ENCODE measurements at regions not wholly inside any gene's neighbourhood (a gene's known extent, or its start where the extent isn't known, plus 50 kb on each side); places are given as distances from the start of the nearest gene placed in this dataset.

GRCh38 chr2:204479557-204479956, 65.7 kb upstream of the PARD3B start (continued):
- TF ChIP-seq, protein P1, sequence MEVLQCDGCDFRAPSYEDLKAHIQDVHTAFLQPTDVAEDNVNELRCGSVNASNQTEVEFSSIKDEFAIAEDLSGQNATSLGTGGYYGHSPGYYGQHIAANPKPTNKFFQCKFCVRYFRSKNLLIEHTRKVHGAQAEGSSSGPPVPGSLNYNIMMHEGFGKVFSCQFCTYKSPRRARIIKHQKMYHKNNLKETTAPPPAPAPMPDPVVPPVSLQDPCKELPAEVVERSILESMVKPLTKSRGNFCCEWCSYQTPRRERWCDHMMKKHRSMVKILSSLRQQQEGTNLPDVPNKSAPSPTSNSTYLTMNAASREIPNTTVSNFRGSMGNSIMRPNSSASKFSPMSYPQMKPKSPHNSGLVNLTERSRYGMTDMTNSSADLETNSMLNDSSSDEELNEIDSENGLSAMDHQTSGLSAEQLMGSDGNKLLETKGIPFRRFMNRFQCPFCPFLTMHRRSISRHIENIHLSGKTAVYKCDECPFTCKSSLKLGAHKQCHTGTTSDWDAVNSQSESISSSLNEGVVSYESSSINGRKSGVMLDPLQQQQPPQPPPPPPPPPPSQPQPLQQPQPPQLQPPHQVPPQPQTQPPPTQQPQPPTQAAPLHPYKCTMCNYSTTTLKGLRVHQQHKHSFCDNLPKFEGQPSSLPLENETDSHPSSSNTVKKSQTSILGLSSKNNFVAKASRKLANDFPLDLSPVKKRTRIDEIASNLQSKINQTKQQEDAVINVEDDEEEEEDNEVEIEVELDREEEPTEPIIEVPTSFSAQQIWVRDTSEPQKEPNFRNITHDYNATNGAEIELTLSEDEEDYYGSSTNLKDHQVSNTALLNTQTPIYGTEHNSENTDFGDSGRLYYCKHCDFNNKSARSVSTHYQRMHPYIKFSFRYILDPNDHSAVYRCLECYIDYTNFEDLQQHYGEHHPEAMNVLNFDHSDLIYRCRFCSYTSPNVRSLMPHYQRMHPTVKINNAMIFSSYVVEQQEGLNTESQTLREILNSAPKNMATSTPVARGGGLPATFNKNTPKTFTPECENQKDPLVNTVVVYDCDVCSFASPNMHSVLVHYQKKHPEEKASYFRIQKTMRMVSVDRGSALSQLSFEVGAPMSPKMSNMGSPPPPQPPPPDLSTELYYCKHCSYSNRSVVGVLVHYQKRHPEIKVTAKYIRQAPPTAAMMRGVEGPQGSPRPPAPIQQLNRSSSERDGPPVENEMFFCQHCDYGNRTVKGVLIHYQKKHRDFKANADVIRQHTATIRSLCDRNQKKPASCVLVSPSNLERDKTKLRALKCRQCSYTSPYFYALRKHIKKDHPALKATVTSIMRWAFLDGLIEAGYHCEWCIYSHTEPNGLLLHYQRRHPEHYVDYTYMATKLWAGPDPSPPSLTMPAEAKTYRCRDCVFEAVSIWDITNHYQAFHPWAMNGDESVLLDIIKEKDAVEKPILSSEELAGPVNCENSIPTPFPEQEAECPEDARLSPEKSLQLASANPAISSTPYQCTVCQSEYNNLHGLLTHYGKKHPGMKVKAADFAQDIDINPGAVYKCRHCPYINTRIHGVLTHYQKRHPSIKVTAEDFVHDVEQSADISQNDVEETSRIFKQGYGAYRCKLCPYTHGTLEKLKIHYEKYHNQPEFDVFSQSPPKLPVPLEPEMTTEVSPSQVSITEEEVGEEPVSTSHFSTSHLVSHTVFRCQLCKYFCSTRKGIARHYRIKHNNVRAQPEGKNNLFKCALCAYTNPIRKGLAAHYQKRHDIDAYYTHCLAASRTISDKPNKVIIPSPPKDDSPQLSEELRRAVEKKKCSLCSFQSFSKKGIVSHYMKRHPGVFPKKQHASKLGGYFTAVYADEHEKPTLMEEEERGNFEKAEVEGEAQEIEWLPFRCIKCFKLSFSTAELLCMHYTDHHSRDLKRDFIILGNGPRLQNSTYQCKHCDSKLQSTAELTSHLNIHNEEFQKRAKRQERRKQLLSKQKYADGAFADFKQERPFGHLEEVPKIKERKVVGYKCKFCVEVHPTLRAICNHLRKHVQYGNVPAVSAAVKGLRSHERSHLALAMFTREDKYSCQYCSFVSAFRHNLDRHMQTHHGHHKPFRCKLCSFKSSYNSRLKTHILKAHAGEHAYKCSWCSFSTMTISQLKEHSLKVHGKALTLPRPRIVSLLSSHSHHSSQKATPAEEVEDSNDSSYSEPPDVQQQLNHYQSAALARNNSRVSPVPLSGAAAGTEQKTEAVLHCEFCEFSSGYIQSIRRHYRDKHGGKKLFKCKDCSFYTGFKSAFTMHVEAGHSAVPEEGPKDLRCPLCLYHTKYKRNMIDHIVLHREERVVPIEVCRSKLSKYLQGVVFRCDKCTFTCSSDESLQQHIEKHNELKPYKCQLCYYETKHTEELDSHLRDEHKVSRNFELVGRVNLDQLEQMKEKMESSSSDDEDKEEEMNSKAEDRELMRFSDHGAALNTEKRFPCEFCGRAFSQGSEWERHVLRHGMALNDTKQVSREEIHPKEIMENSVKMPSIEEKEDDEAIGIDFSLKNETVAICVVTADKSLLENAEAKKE (CRISPR knock-in tag; IDR thresholded peaks at IDR 0.05), result no peak
- no peak for TF ChIP-seq CREB1 (CRISPR knock-in tag; IDR thresholded peaks at IDR 0.05; ENCODE audit: low read depth)

GRCh38 chr2:204480676-204481075, 64.6 kb upstream of the PARD3B start:
- H3K4me1 ChIP-seq (ENCODE audit: insufficient read depth), result no peaks in the 10 kb centered on the region
- no peak overlapping the region for H3K27ac ChIP-seq (ENCODE audit: low read depth)
- no peak overlapping the region for H2AFZ ChIP-seq
- TF ChIP-seq, protein P2, sequence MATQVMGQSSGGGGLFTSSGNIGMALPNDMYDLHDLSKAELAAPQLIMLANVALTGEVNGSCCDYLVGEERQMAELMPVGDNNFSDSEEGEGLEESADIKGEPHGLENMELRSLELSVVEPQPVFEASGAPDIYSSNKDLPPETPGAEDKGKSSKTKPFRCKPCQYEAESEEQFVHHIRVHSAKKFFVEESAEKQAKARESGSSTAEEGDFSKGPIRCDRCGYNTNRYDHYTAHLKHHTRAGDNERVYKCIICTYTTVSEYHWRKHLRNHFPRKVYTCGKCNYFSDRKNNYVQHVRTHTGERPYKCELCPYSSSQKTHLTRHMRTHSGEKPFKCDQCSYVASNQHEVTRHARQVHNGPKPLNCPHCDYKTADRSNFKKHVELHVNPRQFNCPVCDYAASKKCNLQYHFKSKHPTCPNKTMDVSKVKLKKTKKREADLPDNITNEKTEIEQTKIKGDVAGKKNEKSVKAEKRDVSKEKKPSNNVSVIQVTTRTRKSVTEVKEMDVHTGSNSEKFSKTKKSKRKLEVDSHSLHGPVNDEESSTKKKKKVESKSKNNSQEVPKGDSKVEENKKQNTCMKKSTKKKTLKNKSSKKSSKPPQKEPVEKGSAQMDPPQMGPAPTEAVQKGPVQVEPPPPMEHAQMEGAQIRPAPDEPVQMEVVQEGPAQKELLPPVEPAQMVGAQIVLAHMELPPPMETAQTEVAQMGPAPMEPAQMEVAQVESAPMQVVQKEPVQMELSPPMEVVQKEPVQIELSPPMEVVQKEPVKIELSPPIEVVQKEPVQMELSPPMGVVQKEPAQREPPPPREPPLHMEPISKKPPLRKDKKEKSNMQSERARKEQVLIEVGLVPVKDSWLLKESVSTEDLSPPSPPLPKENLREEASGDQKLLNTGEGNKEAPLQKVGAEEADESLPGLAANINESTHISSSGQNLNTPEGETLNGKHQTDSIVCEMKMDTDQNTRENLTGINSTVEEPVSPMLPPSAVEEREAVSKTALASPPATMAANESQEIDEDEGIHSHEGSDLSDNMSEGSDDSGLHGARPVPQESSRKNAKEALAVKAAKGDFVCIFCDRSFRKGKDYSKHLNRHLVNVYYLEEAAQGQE (IDR thresholded peaks at IDR 0.05; ENCODE audit: unreplicated experiment), result no peak
- no peak for TF ChIP-seq ZNF331 (CRISPR knock-in tag; IDR thresholded peaks at IDR 0.05; ENCODE audit: low read depth)
- no peak for TF ChIP-seq POLR2AphosphoS5 (IDR thresholded peaks at IDR 0.05; ENCODE audit: low read depth)
- no peak for TF ChIP-seq CREB1 (CRISPR knock-in tag; IDR thresholded peaks at IDR 0.05; ENCODE audit: low read depth)
- TF ChIP-seq JUNB (IDR thresholded peaks at IDR 0.05; ENCODE audit: unreplicated experiment), result no peak
- no peak for TF ChIP-seq NANOG (IDR thresholded peaks at IDR 0.05; ENCODE audit: borderline replicate concordance)
- no peak for TF ChIP-seq STAT1 (IDR thresholded peaks at IDR 0.05; ENCODE audit: unreplicated experiment)
- TF ChIP-seq EZH2phosphoT487 (IDR thresholded peaks at IDR 0.05; ENCODE audit: unreplicated experiment), result no peak
- TF ChIP-seq ETS1 (IDR thresholded peaks at IDR 0.05), result no peak
- TF ChIP-seq, protein P3, sequence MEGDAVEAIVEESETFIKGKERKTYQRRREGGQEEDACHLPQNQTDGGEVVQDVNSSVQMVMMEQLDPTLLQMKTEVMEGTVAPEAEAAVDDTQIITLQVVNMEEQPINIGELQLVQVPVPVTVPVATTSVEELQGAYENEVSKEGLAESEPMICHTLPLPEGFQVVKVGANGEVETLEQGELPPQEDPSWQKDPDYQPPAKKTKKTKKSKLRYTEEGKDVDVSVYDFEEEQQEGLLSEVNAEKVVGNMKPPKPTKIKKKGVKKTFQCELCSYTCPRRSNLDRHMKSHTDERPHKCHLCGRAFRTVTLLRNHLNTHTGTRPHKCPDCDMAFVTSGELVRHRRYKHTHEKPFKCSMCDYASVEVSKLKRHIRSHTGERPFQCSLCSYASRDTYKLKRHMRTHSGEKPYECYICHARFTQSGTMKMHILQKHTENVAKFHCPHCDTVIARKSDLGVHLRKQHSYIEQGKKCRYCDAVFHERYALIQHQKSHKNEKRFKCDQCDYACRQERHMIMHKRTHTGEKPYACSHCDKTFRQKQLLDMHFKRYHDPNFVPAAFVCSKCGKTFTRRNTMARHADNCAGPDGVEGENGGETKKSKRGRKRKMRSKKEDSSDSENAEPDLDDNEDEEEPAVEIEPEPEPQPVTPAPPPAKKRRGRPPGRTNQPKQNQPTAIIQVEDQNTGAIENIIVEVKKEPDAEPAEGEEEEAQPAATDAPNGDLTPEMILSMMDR (conservative IDR thresholded peaks at IDR 0.05; ENCODE audit: low read depth in 2 of 2), result no peak
- Mint-ChIP-seq H3K9me3 (no peaks in the 10 kb centered on the region), H3K27ac (no peak overlapping the region), H3K4me1 (no peaks in the 10 kb centered on the region), H3K27me3 (ENCODE audit: insufficient read depth, low read depth, poor library complexity) (peaks cover 1% of the 10 kb centered on the region), H3K36me3 (ENCODE audit: low read depth) (no peaks in the 10 kb centered on the region), H3K4me3 (no peak overlapping the region)
- no peaks in the 10 kb centered on the region for H3K27me3 ChIP-seq (ENCODE audit: insufficient read depth)
- H3K9me2 ChIP-seq (ENCODE audit: insufficient read depth), result 0 out of 2 replicates have a peak, but pooled peaks cover 6% of the 10 kb centered on the region
- no peak for ATAC-seq
- no peak for DNase-seq (ENCODE audit: low spot score)
- H3K36me3 ChIP-seq (ENCODE audit: insufficient read depth), result no peaks in the 10 kb centered on the region
- no peaks in the 10 kb centered on the region for H3K79me2 ChIP-seq (replicated peaks; ENCODE audit: insufficient read depth)
- H3K4me3 ChIP-seq, result no peak overlapping the region
- H4K20me1 ChIP-seq (replicated peaks; ENCODE audit: insufficient read depth), result no peaks in the 10 kb centered on the region
- no peak overlapping the region for H3K4me2 ChIP-seq
- H3F3A ChIP-seq (replicated peaks; ENCODE audit: low read depth), result no peaks in the 10 kb centered on the region

All from GM23338 (cell line).